HFFc6 (cell line): ENCODE measurements at regions not wholly inside any gene's neighbourhood (a gene's known extent, or its start where the extent isn't known, plus 50 kb on each side); places are given as distances from the start of the nearest gene placed in this dataset.

Source experiments
- DNase-seq: peaks from one replicate; pipeline ENCODE4 v3.0.0-alpha.2; 2018
- H3K27ac Mint-ChIP-seq: 2 replicates; pipeline ENCODE4 v1.8.0; 2020; ENCODE audit warnings: mild to moderate bottlenecking, mixed read lengths
- H3K27me3 Mint-ChIP-seq: 2 replicates; pipeline ENCODE4 v1.8.0; 2021; ENCODE audit warnings: mild to moderate bottlenecking, moderate library complexity, mixed read lengths; ENCODE audit not compliant: insufficient read depth
- H3K36me3 Mint-ChIP-seq: 2 replicates; pipeline ENCODE4 v1.8.0; 2021; ENCODE audit warnings: low read depth, mixed read lengths
- H3K4me1 Mint-ChIP-seq: 2 replicates; pipeline ENCODE4 v1.8.0; 2020; ENCODE audit warnings: low read depth, mixed read lengths
- H3K4me3 Mint-ChIP-seq: 2 replicates; pipeline ENCODE4 v1.8.0; 2020; ENCODE audit warnings: mild to moderate bottlenecking, moderate library complexity, mixed read lengths
- H3K9me3 Mint-ChIP-seq: 2 replicates; pipeline ENCODE4 v1.8.0; 2020; ENCODE audit warnings: mild to moderate bottlenecking, mixed read lengths
- TF ChIP-seq, protein P1 (sequence below): fragments of 200-600 bp; sonication (generic); IDR thresholded peaks from 2 replicates; pipeline ENCODE4 v1.5.0; 2021; ENCODE audit warnings: antibody characterized with exemption, mild to moderate bottlenecking

DNA sequence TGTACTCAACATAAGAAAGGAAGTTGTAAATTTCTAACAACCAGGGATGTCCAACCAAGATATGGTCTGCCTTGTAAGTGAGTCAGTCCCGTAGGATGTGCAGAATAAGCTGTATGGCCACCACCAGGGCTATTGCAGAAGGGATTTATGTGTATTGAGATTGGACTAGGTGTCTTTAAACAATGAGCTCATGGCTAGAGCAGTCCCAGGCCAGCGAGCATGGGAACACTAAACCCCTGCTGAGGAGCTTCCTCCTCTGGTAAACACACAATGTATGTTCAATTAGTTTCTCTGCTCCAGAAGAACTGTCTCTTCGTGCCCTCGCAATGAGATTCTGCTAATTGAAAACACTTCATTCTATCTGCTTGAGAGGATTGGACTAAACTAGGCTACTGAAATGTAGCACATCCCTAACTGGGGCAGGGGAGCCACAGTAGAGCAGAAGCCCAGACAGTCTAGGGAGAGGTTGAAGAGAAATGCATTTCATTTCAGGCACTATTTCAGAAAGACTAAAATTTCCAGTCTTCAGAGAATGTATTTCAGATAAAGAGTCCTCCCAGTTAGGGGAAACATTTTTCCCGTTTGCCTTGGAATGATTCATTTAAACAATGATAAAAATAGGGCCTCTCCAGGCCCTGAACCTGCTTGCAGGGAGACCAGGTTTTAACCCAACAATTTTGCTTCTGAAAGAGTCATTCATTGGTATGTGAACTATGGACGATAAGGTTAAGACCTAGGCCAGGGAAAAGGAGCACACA, 154.7 kb downstream of the FAM114A2 start:
- peak; percentile 91 for DNase-seq
- no peaks in the 10 kb centered on the region for H3K36me3 Mint-ChIP-seq
- TF ChIP-seq, protein P1, sequence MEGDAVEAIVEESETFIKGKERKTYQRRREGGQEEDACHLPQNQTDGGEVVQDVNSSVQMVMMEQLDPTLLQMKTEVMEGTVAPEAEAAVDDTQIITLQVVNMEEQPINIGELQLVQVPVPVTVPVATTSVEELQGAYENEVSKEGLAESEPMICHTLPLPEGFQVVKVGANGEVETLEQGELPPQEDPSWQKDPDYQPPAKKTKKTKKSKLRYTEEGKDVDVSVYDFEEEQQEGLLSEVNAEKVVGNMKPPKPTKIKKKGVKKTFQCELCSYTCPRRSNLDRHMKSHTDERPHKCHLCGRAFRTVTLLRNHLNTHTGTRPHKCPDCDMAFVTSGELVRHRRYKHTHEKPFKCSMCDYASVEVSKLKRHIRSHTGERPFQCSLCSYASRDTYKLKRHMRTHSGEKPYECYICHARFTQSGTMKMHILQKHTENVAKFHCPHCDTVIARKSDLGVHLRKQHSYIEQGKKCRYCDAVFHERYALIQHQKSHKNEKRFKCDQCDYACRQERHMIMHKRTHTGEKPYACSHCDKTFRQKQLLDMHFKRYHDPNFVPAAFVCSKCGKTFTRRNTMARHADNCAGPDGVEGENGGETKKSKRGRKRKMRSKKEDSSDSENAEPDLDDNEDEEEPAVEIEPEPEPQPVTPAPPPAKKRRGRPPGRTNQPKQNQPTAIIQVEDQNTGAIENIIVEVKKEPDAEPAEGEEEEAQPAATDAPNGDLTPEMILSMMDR = peak; percentile 28

DNA sequence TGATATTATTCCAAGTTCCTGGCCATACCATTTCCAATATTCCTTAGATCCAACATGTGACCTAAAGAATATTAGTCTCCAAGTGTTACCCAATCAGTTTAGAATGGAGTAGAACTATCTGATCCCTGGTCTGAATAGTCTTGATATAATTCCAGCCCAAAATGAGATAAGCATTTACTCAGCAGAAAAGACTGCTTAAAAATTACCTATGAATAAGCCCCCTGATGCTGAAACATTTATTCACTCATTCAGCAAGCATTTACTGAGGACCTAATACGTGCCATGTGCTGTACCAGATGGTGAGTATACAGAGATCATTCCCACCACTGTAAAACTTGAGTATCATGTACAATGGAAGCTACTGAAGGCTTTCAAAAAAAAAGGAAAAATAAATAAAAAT, 157.0 kb downstream of the FAM114A2 start:
- no peaks in the 10 kb centered on the region for H3K36me3 Mint-ChIP-seq
- H3K4me1 Mint-ChIP-seq = peaks cover 30% of the 10 kb centered on the region
- no peaks in the 10 kb centered on the region for H3K9me3 Mint-ChIP-seq
- H3K27ac Mint-ChIP-seq = no peak overlapping the region
- H3K4me3 Mint-ChIP-seq = no peak overlapping the region
- TF ChIP-seq, protein P1 = no peak
- DNase-seq = no peak
- no peaks in the 10 kb centered on the region for H3K27me3 Mint-ChIP-seq

More for the DNA sequence above, 154.7 kb downstream of the FAM114A2 start:
- H3K4me3 Mint-ChIP-seq = peak overlapping the region; percentile 68
- peaks cover 30% of the 10 kb centered on the region for H3K4me1 Mint-ChIP-seq
- H3K27me3 Mint-ChIP-seq = no peaks in the 10 kb centered on the region
- H3K9me3 Mint-ChIP-seq = no peaks in the 10 kb centered on the region
- H3K27ac Mint-ChIP-seq = peak overlapping the region; percentile 88

DNA sequence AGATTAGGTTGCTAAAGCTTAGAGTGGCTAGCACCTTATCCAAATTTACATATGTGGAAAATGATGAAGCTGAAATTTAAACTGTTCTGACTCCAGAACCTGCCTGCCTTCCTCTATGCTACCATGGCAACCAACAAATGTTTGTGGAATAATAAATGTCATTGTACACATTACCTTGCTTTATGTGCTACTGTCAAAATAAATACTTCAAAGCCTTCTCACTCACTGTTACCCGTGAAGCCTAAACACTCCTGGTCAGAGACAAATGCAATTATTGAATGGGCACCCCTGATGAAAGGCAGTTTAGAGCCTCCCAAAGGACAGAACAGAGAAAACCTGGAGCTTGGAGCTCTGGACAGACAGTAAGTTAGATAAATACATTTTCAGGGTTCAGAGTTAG, 158.6 kb downstream of the FAM114A2 start:
- Mint-ChIP-seq H3K4me1 (peaks cover 22% of the 10 kb centered on the region), H3K36me3 (no peaks in the 10 kb centered on the region), H3K9me3 (no peaks in the 10 kb centered on the region), H3K4me3 (no peak overlapping the region), H3K27ac (no peak overlapping the region), H3K27me3 (no peaks in the 10 kb centered on the region)
- TF ChIP-seq, protein P1 = no peak
- DNase-seq = no peak

DNA sequence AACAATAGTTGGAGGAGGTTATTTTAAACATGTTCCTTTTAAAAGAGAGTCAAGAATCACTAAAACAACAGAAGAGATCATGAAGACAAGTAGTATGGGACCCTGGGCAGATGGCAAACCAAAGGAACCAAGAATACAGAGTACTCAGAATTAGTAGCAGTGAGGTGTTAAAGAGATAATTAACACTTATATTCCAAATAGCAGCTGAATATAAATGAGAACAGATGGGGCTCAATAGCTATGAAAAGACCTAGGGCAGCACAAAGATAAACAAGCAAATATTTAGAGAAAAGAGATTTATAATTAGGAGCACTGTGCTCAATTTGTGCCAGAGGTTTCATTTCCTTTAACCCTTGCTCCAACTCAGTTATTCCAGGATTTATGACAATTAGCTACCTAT, 159.1 kb downstream of the FAM114A2 start:
- Mint-ChIP-seq H3K27ac (no peak overlapping the region), H3K27me3 (no peaks in the 10 kb centered on the region), H3K4me3 (no peak overlapping the region), H3K36me3 (no peaks in the 10 kb centered on the region), H3K4me1 (peaks cover 21% of the 10 kb centered on the region), H3K9me3 (no peaks in the 10 kb centered on the region)
- DNase-seq = no peak
- TF ChIP-seq, protein P1 = no peak

DNA sequence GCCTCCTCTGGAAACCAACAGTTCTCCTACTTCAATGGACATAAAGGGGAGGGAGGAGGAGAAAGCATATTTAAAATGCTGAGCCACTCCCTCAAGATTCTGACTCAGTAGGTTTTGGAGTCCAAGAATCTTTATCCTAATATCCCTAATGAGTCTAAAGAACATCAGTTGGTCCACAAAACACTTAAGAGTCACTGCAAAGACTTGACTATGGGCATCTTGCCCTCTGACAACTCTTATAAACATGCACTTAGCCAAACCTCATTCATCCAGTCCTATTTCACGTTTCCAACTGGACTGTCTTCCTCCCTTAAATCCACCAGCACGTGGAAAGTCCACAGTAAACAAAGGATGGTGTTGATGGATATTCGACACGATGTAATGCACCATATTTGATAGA, 172.5 kb downstream of the FAM114A2 start:
- peak; percentile 28 for DNase-seq
- Mint-ChIP-seq H3K36me3 (no peaks in the 10 kb centered on the region), H3K4me3 (no peak overlapping the region), H3K9me3 (peaks cover 5% of the 10 kb centered on the region; the same call in 1 of the 2 replicates), H3K27ac (no peak overlapping the region), H3K27me3 (peaks cover 7% of the 10 kb centered on the region), H3K4me1 (peaks cover 8% of the 10 kb centered on the region; the same call in 1 of the 2 replicates)
- TF ChIP-seq, protein P1 = no peak
